ENCODE measurements at regions not wholly inside any gene's neighbourhood (a gene's known extent, or its start where the extent isn't known, plus 50 kb on each side); places are given as distances from the start of the nearest gene placed in this dataset.
"Not testable (repeated sequence)": the region's sequence is repeated elsewhere in the genome, so short reads cannot be mapped to it uniquely, and the experiment has no call there.

DNA sequence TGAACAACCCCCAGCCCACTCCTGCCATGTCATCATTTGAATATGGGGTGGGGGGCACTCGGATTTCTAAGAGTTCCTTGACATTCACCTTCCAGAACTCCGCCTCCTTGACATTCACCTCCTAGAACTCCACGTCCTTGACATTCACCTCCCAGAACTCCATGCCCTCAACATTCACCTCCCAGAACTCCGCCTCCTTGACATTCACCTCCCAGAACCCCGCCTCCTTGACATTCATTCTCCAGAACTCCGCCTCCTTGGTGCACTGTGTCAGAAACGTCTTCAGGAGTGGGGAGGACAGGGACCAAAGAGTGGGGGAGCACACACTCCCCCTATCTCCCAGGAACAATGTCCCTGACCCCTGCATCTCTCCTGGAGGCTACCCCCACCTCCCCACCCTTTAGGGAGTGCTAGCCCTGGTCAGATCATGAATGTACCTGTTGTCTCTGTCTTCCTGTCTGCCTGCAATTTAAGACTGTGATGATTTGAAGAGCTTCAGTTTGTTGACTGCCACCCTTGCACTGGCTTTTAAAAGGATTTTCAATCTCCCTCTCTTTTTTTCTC lies 110.1 kb downstream of the NPTX2 start:
- no peak for DNase-seq (ENCODE audit: low read depth in 2 of 2)

DNA sequence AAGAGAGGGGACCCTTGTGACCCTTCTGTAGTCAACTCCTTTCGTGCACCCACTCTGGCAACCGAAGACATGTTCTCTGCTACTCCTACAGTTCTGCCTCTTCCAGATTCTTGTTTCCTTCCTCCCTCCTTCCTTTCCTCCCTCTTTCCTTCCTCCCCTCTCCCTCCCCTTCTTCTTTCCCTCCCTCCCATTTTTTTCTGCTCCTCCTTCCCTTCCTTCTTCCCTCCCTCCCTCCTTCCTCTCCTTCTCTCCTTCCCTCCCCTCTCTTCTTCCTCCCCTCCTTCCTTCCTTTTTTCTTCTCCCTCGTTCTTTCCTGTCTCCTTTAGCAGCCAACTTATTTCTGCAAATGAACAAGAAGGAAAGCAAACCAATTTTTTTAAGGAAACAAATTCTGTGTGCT lies 111.5 kb downstream of the NPTX2 start:
- no peak for DNase-seq (ENCODE audit: low read depth in 2 of 2)

DNA sequence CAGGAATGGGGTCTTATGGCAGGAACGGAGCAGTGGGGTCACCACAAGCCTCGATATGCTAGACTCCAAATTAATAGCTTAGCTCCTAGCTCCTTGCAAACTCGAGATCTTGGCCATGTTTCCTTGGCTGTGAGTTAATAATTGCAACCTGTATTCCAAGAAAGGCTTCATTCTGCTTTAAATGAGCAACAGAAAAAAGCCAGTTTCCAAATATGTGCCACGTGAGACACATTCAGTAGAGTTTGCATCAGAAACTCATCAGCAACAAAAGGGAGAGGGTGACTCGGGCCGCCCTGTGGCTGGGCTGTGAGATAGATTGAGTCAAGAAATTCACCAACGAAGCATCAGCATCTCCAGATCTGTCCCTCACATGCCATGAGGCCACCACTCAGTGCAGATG lies 112.0 kb downstream of the NPTX2 start:
- DNase-seq (ENCODE audit: low read depth in 2 of 2): no peak

DNA sequence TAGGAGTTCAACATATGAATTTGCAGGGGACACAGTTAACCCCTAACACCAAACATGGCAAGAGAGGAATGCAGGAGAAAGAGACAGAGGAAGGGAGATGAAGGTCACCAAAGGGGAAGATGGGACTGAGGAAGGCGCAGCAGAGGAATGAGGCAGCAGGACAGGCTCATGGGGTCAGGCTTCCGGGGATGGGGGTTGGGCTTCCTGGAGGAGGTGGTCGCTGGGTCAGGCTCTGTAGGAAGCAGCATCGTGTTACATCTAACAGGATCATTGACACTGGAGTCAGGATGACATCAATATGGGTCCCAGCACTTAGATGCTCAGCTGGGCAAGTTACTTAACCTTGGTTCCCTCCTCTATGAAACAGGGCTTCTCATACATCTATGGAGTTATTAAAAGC lies 113.2 kb downstream of the NPTX2 start:
- DNase-seq (ENCODE audit: low read depth in 2 of 2): no peak

DNA sequence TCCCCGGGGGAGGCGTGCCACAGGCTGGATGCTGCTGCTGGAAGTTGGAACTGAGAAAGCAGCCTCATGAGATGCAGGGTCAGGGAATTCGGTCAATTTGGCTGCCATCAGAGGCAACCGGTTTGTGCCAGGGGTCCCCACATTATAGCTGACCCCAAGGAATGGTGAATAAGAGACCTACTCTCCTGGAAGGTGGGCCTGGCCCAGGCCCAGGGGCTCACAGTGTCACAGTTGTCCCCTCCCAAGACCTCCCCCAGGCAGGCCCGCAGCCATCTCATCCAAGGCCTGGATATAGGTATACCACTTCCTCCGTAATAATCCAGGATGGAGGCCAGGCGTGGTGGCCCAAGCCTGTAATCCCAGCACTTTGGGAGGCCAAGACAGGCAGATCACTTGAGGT lies 114.6 kb downstream of the NPTX2 start:
- DNase-seq (ENCODE audit: low read depth in 2 of 2): no peak

DNA sequence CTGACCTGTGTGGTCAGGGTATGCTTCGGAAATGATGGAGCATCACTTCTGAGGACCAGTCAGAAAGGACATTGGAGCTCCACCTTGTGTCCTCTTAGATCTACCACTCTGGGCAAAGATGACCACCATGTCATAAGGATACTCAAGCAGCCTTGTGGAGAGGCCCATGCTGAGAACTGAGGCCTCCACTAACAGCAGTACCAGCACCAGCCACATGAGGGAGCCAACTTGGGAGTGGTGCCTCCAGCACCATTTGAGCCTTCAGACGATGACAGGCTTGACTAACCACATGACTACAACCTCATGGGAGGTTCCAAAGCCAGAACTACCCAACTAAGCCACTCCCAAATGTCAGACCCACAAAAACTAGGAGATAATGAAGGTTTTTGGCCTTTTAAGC lies 116.0 kb downstream of the NPTX2 start:
- peak in 1 of 2 donors; percentile 11 for DNase-seq (ENCODE audit: low read depth in 2 of 2)

DNA sequence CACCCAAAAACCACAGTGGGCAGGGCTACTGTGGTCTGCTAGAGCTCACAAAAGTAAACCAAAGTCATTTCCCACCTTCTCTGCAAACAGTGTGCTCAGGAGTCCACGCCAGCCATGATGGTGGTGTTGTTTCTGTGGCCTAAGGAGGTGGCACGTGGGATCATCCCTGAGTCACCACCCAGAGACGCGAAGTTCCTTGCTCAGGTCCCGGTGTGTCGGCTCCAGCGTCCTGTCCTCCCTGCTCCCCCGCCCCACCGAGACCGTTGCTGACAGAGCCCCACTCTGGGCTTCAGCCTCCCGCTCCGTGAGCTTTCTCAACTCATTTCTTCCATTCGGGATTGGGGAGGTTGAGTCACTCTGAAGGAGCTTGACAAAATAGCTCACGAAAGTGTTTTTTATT lies 118.7 kb downstream of the NPTX2 start:
- DNase-seq (ENCODE audit: low read depth in 2 of 2): no peak

DNA sequence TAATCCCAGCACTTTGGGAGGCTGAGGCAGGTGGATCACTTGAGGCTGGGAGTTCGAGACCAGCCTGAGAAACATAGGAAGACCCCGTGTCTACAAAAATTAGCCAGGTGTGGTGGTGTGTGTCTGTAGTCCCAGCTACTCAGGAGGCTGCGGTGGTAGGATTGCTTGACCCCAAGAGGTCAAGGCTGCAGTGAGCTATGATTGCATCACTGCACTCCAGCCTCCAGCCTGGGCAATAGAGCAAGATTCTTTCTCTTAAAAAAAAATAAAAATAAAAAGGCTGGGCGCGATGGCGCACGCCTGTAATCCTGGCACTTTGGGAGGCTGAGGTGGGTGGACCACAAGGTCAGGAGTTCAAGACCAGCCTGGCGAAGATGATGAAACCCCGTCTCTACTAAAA lies 119.4 kb downstream of the NPTX2 start:
- DNase-seq (ENCODE audit: low read depth in 2 of 2): not testable (repeated sequence)

DNA sequence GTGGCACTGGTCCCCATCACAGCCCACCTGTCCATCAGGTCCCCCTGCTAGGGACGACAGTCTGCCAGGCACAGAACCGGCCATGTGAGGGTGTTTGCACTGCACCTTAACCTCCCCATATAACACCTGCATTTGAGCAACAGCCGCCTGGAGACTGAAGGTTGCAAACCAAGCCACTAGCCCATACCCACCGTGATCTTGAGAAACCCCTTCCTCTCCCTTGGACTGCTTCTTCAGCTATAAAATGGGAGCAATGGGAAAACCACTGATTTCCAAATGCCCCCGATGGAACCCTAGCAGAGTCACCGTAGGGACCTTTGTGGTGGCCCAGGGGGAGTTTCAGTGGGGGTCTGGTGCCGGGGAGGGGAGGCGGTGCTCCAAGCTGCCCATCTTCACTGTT lies 120.1 kb downstream of the NPTX2 start:
- no peak for DNase-seq (ENCODE audit: low read depth in 2 of 2)

DNA sequence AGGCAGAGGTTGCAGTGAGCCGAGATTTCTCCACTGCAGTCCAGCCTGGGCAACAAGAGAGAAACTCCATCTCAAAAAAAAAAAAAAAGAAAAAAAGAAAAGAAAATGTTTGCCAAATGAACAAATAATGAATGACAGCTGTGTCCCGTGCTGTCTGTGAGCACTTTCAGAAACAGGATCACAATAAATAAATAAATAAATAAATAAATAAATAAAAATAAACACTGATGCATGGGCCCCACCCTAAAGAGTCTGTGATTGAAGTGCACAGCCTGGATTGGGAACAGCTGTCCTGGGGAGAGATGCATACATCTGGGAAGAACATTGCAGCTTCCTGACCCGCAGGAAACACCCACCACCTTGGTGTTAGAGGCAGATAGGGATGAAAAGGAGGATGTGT lies 123.6 kb downstream of the NPTX2 start:
- DNase-seq (ENCODE audit: low read depth in 2 of 2): no peak

DNA sequence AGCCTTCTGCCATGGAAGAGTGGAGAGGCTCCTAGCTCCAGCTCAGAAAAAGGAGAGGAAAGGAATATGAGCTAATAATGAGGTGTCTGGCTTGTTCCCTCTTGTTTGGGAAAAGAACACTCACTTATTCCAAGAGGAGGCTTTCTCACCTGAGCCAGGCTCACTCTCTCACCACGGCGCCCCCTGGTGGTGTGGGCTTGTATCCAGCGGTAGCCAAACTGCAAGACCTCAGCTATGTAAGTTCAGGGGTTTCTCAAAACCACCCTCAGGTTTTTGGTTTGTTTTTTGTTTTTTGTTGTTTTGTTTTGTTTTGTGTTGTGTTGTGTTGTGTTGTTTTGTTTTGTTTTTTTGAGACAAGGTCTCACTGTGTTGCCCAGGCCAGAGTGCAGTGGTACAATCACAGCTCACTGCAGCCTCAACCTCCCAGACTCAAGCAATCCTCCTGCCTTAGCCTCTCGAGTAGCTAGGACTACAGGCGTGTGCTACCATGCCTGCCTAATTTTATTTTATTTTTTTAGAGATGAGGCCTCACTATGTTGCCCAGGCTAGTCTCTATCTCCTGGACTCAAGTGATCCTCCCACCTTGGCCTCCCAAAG lies 124.0 kb downstream of the TMEM130 start:
- peak; percentile 34 to 64 for DNase-seq (ENCODE audit: low read depth in 2 of 2)

DNA sequence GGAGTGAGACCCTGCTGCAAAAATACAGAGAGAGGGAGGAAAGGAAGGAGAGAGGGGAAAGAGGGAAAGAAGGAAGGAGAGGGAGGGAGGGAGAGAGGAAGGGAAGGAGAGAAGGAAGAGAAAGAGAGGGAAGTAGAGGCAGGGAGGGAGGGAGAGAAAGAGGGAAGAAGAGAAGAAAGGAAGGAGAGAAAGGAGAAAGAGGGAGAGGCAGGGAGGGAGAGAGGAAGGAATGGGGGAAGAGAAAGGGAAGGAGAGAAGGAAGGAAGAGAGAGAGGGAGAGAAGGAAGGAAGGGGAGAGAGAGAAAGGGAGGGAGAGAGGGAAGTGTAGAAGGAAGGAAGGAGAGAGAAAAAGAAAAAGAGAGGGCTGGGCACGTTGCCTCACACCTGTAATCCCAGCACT lies 121.7 kb downstream of the TMEM130 start:
- DNase-seq (ENCODE audit: low read depth in 2 of 2): no peak

DNA sequence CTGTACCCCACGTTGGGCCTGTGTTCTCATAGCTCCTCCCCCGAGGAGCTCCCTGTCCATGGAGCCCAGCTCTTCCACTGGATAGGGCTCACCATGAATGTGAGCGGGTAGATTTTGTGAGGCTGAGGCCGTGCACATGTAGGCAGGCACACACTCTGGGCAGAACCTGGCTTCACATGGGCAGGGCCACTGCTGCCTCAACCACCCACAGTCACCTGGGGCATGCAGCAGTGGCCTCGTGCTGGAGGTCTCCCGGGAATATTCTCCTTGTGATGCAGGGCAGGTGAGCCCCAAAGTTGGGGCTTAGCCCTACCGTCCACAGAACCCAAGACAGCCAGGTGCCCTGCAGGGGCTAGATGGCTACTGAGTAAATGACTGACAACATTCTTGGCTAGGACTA lies 116.6 kb downstream of the TMEM130 start:
- no peak for DNase-seq (ENCODE audit: low read depth in 2 of 2)

DNA sequence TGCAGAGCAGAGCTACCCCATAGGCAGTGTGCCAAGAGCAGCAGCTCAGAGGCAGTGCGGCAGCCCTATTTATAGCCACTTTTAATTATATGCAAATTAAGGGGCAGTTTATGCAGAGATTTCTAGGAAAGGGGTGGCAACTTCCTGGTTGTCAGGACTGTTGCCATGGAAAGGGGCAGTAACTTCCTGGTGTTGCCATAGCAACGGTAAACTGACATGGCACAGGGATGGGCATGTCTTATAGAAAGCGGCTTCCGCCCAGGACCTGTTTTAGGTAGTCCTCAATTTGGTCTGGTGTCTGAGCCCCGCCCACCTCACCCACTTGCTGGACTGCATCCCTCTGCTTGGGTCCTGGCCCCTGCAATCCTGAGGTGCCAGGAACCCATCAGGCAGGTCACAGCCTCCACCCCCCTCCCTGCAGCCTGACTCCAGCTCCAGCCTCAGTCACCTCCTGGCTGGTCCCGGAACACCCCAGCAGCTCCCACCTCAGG lies 115.8 kb downstream of the TMEM130 start:
- DNase-seq (ENCODE audit: low read depth in 2 of 2): no peak

DNA sequence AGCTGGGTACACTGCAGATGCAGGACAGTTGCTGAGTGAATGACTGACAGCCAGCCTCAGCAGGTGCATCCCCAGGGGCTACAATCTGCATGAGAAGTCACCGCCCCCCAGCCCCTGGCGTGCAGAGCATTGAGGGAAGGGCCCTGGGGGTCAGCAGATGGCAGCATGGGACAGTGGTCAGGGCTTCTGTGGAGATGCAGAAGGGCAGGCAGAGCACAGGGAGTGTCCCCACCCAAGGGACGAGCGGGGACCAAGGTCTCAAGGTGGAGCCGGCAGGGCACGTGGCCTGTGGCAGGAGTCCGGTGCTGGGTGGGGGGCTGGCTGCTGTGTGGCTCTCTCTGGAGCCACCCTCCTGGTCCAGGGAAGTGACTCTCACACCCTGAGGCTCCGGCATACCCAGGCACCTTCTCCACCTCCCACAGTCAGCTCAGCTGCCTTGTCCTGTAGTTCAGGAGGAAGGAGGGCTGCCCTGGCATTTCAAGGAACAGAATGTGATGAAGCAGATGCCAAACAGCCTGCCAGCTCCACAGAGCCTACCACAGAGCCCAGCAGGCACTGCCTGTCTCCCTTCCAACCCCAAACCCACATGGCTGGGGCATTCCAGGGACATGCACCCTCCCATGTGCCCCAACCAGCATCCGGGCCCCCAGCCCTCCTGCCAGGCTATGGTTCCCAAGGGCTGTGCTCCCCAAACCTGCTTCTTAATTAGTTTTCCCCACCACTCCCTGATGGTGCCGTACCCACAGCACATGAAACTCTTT lies 114.5 kb downstream of the TMEM130 start:
- no peak for DNase-seq (ENCODE audit: low read depth in 2 of 2)

DNA sequence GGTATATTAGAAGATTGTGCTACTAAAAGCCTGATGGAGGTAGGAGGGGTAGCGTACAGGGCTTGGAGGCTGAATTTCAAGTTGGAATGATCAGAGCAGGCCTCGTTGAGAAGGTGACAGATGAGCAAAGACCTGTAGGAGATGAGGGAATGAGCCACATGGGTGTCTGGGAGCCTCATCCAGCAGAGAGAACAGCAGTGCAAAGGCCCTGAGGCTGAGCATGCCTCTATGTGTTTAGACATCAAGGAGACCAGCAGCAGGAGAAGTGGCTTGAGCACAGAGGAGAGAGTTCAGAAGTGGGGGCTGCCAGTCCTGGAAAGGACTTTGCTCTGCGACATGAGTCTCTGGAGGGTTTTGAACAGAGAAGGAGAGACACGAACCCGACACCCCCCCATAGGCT lies 111.7 kb downstream of the TMEM130 start:
- no peak for DNase-seq (ENCODE audit: low read depth in 2 of 2)

DNA sequence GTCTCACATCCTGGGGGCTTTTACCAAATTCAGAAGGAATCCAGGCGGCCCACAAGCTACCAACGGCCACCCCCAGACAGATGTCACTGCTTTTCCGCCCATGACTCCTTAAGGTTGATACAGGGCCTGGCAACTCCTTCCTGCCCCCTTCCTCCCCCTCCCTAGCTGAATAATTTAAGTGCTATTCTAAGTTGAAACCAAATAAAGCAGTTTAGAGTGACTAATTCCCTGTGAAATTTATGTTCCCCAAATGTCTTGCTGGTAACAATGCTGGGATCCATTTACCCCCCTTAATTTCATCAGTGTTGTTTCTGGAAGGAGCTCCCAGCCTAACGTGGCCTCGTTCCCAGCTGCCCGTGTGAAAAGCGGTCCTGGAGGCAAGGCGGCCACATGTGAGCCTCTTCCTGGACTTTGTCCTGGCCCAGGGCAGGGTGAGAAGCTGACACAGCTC lies 109.6 kb downstream of the TMEM130 start:
- no peak for DNase-seq (ENCODE audit: low read depth in 2 of 2)

DNA sequence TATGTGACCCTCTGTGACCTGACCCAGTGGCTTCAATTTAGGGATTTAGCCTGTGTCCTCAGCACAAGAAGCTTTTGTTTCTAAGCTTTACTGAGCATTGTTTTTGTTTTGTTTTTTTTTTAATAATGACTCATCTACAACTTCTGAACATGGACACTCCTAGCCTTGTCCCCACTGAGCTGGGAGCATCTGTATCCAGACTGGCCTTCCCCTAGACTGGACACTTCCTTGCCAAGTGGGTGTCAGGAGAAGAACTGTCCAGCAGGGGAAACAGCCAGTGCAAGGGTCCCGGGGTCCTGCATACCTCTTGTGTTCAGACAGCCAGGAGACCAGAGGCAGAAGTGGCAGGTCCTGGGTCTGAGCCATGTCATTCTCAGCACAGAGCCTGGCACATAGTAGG lies 108.6 kb downstream of the TMEM130 start:
- DNase-seq (ENCODE audit: low read depth in 2 of 2): no peak

DNA sequence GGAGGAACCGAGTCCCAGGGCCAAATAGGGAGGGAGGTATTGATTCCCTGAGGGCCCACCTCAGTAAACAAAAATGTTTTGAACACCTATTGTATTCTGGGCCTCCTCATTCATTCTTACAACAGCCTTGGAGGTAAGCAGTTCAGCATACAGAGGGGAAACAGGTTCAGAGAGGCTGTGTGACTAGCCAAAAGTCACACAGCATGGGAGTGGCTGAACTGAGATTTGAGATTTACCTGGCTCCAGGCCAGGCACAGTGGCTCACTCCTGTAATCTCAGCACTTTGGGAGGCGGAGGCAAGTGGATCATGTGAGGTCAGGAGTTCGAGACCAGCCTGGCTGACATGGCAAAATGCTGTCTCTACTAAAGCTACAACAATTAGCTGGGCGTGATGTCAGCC lies 107.2 kb downstream of the TMEM130 start:
- no peak for DNase-seq (ENCODE audit: low read depth in 2 of 2)

DNA sequence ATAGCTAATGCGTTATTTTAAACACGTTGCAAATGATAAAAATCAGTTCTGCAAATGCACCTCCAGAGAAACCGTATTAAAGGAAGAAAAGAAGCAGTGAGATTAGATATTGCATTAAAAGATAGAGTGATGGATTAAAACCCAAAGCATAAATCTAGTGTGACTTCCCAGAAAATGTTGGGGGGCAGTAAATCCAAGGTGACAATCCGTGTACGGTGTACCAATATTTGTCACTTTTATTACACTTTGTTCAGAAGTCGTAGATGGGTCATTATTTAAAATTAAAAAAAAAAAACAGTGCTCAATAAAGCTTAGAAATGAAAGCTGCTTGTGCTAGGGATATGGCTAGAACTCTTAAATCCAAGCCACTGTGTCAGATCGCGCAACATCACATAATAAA lies 106.4 kb downstream of the TMEM130 start:
- DNase-seq (ENCODE audit: low read depth in 2 of 2): no peak

DNA sequence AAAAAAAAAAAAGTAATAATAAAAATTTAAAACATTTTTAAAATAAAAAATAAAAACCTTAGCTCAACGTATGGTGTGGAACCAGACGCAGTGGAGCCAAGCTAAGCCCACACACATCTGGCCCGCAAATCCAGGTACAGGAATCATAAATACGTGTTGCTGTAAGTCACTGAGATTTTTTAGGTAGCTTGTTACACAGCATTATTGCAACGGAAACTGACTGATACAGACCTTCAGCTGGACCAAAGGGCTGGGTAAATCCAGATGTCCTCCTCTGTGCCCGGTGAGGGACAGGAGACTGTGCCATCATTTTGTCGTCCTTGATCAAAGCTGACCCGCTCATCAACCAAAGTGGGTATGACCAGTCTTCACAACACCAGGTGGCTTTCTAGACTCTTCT lies 104.9 kb downstream of the TMEM130 start:
- no peak for DNase-seq (ENCODE audit: low read depth in 2 of 2)

DNA sequence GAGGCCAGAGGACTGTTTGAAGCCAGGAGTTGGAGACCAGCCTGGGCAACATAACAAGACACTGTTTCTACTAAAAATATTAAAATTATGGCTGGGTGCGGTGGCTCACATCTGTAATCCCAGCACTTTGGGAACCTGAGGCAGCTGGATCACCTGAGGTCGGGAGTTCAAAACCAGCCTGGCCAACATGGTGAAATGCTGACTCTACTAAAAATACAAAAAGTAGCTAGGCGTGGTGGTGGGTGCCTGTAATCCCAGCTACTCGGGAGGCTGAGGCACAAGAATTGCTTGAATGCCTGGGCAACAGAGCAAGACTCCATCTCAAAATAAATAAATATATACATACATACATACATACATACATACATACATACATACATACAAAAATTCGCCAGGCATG lies 99.7 kb downstream of the TMEM130 start:
- DNase-seq (ENCODE audit: low read depth in 2 of 2): not testable (repeated sequence)

DNA sequence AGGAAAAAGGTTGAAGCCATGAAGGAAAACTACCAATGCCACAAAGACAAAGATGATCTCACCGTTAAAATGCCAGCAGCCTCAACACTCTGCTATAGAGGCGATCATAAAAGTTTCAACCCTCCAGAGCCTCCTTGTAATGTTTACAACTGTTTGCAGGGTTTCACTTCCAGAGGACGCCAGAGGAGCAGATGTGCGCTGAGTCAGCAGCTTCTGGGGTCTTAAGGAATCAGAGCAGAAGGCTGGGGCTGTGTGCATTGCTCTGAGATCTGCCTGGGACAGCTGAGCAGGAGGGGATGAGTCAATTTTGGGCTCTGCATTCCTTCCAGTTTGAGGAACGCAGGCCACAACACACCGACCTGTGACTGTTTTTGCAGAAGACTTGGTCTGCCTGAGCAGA lies 98.3 kb downstream of the TMEM130 start:
- DNase-seq (ENCODE audit: low read depth in 2 of 2): no peak

Measured in stimulated activated CD4-positive, alpha-beta T cell treated with anti-CD3 and anti-CD28 coated beads, Interleukin-1b, Interleukin-23, amount 100 ng/mL, for 1 hour (primary cell).